HG03558 (cell line): ENCODE measurements at regions not wholly inside any gene's neighbourhood (a gene's known extent, or its start where the extent isn't known, plus 50 kb on each side); places are given as distances from the start of the nearest gene placed in this dataset.
"Not testable (repeated sequence)": the region's sequence is repeated elsewhere in the genome, so short reads cannot be mapped to it uniquely, and the experiment has no call there.

Source experiments
- ATAC-seq: cut with Tn5 transposase; IDR thresholded peaks from one replicate; pipeline ENCODE4 v1.9.1; 2021; ENCODE audit warnings: moderate number of reproducible peaks; ENCODE audit not compliant: unreplicated experiment; ENCODE audit errors: extremely low read depth

- ATAC-seq: no peak
Observed at GRCh38 chrX:40383360-40383759, 197.4 kb upstream of the ATP6AP2 start.

GRCh38 chrX:40380655-40381488 is 199.9 kb upstream of the ATP6AP2 start:
- ATAC-seq: no peak

- no peak for ATAC-seq
Observed at GRCh38 chrX:40377684-40378083, 203.1 kb upstream of the ATP6AP2 start.

DNA sequence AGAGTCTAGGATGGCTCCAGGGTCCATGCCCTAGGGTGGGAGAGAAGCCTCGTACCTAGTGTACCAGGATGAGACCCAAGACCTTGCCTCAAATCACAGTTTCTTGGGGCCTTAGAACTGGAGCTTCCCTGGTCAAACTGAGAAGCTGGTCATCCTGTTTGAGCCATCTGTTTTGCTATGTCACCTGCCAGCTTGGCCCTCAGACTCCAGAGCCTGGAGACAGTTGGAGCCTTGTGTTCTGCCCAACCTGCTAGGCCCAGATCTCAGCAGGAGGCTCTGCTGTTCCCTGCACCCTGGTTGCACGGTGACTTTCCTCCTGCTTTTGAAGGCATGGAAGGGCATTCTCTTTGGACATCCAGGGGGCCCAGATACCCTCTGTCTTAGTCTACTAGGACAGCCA is 206.3 kb upstream of the ATP6AP2 start:
- no peak for ATAC-seq

GRCh38 chrX:40373641-40374040 is 207.1 kb upstream of the ATP6AP2 start:
- no peak for ATAC-seq

DNA sequence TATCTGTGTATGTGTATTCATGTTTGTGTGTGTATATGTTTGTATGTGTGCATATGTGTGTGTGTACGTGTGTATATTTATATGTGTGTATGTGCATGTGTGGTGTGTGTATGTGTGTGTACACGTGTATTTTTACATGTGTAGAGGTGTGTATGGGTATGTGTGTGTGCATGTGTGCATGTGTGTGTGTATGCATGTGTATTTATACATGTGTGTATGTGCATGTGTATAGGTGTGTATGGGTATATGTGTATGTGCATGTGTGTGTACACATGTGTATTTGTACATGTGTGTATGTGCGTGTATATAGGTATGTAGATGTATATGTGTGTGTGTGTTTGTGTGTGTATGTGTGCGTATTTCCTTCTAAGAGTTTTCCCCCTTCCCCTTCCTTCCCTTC is 207.7 kb upstream of the ATP6AP2 start:
- no peak for ATAC-seq

DNA sequence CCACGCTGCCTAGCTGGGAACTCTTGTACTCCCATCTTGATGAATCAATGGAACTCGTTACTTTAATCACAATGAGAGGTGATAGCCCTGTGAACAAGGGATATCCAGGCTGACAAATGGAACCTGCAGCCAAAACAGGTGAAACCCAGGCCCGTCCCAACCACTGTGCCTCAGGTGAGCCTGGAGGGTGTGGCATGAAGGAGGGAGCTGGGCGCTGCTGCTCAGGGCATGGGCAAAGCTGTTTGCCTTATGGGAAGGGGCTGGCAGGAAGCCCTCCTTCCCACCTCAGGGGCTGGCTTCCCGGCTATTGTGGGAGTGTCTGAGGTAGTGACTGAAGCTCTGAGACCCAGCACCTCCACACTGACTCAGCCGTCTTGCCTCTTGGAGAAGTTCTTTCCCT is 209.4 kb upstream of the ATP6AP2 start:
- ATAC-seq: no peak

- no peak for ATAC-seq
Observed at GRCh38 chrX:40368611-40369061, 212.1 kb upstream of the ATP6AP2 start.

DNA sequence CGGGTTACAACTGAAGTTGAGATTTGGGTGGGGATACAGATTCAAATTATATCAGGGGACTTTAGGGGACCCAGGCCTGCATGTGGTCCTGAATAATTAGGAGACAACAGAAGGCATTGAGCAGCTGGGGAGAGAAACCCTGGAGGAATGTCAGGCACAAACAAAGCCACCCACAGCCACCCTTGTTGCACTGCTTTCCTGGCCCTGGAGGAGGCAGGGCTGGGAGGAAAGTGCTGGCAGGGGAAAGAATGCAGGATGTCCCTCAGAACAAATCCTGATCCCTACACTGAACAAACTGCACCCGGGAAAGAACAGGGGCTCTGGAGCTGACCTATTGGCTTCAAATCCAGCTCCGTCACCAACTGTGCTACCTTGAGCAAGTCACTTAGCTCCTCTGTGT is 214.1 kb upstream of the ATP6AP2 start:
- ATAC-seq: no peak

DNA sequence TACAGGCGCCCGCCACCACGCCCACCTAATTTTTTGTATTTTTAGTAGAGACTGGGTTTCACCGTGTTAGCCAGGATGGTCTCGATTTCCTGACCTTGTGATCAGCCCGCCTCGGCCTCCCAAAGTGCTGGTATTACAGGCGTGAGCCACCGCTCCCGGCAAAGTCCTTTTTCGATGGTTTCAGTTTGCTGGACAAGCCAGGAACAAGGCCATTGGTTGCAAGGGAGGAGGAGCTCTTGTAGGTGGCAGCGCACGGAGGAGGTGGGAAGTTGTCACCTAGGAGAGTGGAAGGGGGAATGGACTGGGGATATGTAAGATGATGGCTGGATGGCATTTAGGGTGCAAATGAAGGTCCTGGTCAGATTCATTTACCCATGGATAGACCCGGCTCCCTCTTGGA is 218.5 kb upstream of the ATP6AP2 start:
- not testable (repeated sequence) for ATAC-seq

DNA sequence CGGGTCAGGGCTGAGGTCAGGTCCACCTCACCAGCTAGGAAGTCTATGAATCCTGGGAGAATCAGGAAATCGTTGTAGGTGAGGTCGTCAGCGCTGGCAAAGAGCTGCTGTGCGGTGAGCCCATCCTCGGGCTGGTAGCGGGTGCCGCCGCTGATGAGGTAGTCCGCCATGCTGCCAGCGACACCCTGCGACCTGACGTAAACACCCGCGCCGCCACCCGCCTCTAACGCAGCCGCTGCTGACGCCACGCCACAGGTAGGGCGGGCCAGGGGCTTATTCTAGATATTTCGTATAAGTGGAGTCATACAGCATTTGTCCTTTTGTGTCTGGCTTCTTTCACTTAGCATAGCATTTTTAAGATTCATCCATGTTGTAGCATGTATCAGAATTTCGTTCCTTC is 220.2 kb upstream of the ATP6AP2 start:
- no peak for ATAC-seq

DNA sequence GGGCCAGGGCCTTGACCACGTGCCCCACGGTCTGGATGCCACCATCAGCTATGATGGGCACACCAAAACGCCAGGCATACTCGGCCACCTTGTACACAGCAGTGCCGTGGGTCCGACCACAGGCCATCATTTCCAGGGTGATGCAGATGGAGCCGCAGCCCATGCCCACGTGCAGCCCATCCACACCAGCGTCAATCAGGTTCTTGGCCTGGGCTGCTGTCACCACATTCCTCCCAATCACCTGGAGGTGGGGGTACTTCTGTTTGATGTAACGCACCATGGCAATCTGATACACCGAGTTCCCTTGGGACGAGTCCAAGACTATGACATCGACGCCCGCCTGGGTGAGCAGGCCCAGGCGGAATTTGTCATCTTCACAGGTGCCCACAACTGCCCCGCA is 221.2 kb upstream of the ATP6AP2 start:
- ATAC-seq: no peak

GRCh38 chrX:40358994-40359393 is 221.8 kb upstream of the ATP6AP2 start:
- ATAC-seq: no peak

- no peak for ATAC-seq
Observed at GRCh38 chrX:40349251-40349650, 231.5 kb upstream of the ATP6AP2 start.

DNA sequence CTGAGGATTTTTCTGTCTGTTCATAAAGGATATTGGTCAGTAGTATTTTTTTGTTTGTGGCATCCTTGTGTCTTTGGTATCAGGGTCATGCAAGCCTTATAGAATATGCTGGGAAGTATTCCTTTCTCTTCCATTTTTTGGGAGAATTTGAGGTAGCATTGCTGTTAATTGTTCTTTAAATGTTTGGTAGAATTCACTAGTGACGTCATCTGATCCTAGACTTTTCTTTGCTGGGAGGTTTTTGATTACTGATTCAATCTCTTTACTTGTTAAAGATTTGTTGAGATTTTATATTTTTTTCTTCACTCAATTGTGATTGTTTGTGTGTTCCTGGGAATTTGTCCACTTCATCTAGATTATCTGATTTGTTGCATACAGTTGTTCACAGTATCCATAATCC is 234.4 kb upstream of the ATP6AP2 start:
- ATAC-seq: no peak

DNA sequence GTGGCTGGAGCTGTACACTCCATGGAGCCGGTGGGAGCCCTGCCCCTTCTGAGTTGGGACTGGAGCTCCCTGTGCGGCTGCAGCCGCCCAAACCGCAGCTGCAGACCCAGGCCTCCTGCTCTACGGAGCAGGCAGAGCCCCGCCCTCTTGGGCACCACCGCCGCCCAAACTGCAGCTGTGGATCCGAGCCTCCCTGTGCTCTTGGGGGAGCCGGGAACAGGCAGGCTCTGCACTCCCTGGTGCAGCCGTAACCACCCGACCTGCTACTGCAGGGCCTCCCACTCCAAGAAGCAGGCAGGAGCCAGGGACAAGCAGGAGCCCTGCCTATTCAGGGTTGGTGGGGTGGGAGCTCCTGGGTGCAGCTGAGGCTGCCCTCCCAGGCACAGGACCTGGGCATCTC is 237.5 kb upstream of the ATP6AP2 start:
- no peak for ATAC-seq

DNA sequence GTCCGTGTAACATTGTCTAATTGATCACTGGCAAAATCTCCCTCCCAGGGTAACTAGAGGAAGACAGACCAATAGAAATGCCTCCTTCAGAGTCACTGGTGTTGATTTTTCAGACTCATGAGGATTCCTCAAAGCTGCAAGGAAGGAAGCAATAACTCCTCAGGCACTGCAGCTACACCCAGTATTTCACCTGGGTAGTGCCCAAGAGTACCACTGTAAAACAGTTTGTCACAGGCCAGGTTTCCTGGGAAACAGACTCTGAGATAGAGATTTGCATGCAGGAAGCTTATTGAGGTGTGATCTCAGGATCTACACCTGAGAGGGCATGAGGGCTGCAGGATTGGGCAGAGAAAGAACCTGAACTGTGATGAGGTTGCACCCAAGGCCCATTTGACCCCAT is 240.7 kb upstream of the ATP6AP2 start:
- no peak for ATAC-seq

DNA sequence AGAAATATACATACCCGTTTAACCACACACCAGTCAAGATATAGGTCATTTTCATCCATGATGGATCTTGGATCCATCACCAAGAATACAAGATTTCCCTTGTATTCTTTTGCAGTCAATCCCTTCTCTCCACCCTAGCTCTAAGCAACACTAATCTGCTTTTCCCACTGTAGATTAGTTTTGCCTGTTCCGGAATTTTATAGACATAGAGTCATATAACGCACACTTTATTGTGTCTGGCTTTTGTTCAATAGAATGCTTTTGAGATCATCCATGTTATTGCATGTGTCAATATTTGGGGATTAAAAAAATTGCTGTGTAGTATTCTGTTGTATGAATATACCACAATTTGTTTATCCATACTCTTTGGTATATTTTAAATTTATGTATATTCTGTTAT is 235.6 kb upstream of the BCOR start:
- ATAC-seq: no peak

DNA sequence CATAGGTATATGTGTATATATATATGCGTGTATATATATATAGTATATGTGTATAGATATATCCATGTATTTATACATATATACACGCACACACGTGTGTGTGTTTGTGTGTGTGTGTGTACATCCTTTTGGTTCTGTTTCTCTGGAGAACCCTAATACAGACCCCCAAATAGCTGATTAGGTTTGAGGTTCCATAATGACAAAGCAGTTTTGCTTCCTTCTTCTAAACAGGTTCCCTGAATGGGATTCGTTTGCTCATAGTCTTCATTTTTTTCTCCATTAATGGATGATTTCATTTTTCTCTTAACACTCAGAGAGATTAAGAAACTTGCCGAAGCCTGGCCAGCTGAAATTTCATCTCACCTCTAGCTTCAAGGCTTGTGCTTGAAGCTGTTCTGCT is 234.0 kb upstream of the BCOR start:
- no peak for ATAC-seq

- no peak for ATAC-seq
Observed at GRCh38 chrX:40331353-40331752, 233.6 kb upstream of the BCOR start.

- ATAC-seq: no peak
Observed at GRCh38 chrX:40329616-40330015, 231.9 kb upstream of the BCOR start.

DNA sequence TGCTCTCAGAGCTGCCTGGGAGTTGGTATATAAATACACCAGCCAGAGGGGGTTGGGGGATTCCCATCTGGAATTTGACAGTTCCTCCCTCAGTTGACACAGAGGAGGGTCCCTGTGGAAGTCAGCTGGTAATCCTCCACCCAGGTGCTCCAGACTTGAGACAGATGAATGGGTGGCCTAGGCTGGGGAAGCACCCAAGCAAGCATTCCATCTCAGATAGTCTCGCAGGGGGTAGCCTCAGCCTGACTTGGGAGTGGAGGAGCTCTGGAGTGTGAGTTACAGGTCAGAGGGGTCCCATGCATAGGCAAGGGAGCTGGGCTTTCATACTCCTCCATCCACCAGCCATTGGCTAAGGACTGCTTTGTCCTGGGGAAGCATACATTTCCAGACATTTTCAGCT is 229.3 kb upstream of the BCOR start:
- no peak for ATAC-seq
